G401 (cell line): ENCODE measurements at regions not wholly inside any gene's neighbourhood (a gene's known extent, or its start where the extent isn't known, plus 50 kb on each side); places are given as distances from the start of the nearest gene placed in this dataset.
"Not testable (repeated sequence)": the region's sequence is repeated elsewhere in the genome, so short reads cannot be mapped to it uniquely, and the experiment has no call there.

Experiments
- DNase-seq: peaks from one replicate; pipeline ENCODE4 v3.0.0-alpha.2; 2015; ENCODE audit warnings: low spot score
- in situ Hi-C: cut with HindIII; loops from 2 replicates; pipeline ENCODE4 v1.10.0; 2016; ENCODE audit warnings: low sequenced_read_pairs, mixed read lengths

GRCh38 chr2:8587251-8587791, 94.5 kb upstream of the ID2 start:
- DNase-seq = no peak

GRCh38 chr2:8587920-8588830, 93.7 kb upstream of the ID2 start:
- DNase-seq = no peak
- in situ Hi-C loops = no loop called here

More at GRCh38 chr2:8587251-8587791, 94.5 kb upstream of the ID2 start:
- in situ Hi-C loops = no loop called here

- no peak for DNase-seq
- in situ Hi-C loops = no loop called here
Observed at GRCh38 chr2:8588831-8589191, 93.0 kb upstream of the ID2 start.

- DNase-seq = no peak
- in situ Hi-C loops = no loop called here
Observed at GRCh38 chr2:8589721-8590120, 92.1 kb upstream of the ID2 start.

GRCh38 chr2:8590938-8591337, 90.9 kb upstream of the ID2 start:
- in situ Hi-C loops = no loop called here

GRCh38 chr2:8592736-8593135, 89.1 kb upstream of the ID2 start:
- no peak for DNase-seq
- in situ Hi-C loops = no loop called here

More at GRCh38 chr2:8590938-8591337, 90.9 kb upstream of the ID2 start:
- no peak for DNase-seq

- no peak for DNase-seq
- in situ Hi-C loops = no loop called here
Observed at GRCh38 chr2:8593243-8593642, 88.6 kb upstream of the ID2 start.

- in situ Hi-C loops = no loop called here
- DNase-seq = no peak
Observed at GRCh38 chr2:8594731-8595427, 87.0 kb upstream of the ID2 start.

- DNase-seq = no peak
- in situ Hi-C loops = no loop called here
Observed at GRCh38 chr2:8595428-8595805, 86.4 kb upstream of the ID2 start.

- no peak for DNase-seq
- in situ Hi-C loops = no loop called here
Observed at GRCh38 chr2:8595811-8596600, 85.8 kb upstream of the ID2 start.

GRCh38 chr2:8597094-8597493, 84.8 kb upstream of the ID2 start:
- in situ Hi-C loops = no loop called here

GRCh38 chr2:8597559-8598225, 84.2 kb upstream of the ID2 start:
- in situ Hi-C loops = no loop called here

More at GRCh38 chr2:8597094-8597493, 84.8 kb upstream of the ID2 start:
- no peak for DNase-seq

GRCh38 chr2:8598295-8599165, 83.3 kb upstream of the ID2 start:
- in situ Hi-C loops = no loop called here
- no peak for DNase-seq

More at GRCh38 chr2:8597559-8598225, 84.2 kb upstream of the ID2 start:
- DNase-seq = no peak

GRCh38 chr2:8599421-8600242, 82.2 kb upstream of the ID2 start:
- in situ Hi-C loops = no loop called here
- DNase-seq = no peak

GRCh38 chr2:8600456-8600855, 81.4 kb upstream of the ID2 start:
- in situ Hi-C loops = no loop called here
- no peak for DNase-seq

GRCh38 chr2:8602809-8603208, 79.0 kb upstream of the ID2 start:
- in situ Hi-C loops = no loop called here
- DNase-seq = no peak

- DNase-seq, in situ Hi-C loops: not testable (repeated sequence)
Observed at GRCh38 chr2:8603356-8603755, 78.5 kb upstream of the ID2 start.
